Caco-2 (cell line): ENCODE measurements at regions not wholly inside any gene's neighbourhood (a gene's known extent, or its start where the extent isn't known, plus 50 kb on each side); places are given as distances from the start of the nearest gene placed in this dataset.

Experiments used
- BruUV-seq: library from RNA; stranded (reverse); fragments of 400-500 nt; replicated peaks from 2 replicates; lab custom pipeline; 2021; lab: Mats Ljungman, UMichigan
- CTCF ChIA-PET: fragments of 300-600 bp; sonication (Branson Sonifier 250); formaldehyde crosslinking; loops from one replicate; lab custom pipeline; 2022; ENCODE audit warnings: antibody characterized with exemption; lab: Charles Lee
- POLR2A ChIA-PET: fragments of 300-600 bp; sonication (Branson Sonifier 250); formaldehyde crosslinking; loops from one replicate; lab custom pipeline; 2022; ENCODE audit warnings: antibody characterized with exemption; lab: Charles Lee
- DNase-seq, 2 experiments: peaks; one replicate each; pipeline versions ENCODE4 v3.0.0 to v3.0.0-alpha.2; 2020 to 2022
- H3K27me3 ChIP-seq: replicated peaks from 2 replicates; pipeline ENCODE4 v1.6.0; 2011; ENCODE audit warnings: low read length; ENCODE audit not compliant: control insufficient read depth, insufficient read depth
- H3K36me3 ChIP-seq: 2 replicates; pipeline ENCODE4 v1.5.1; 2011; ENCODE audit warnings: low read length; ENCODE audit not compliant: control insufficient read depth, insufficient read depth
- H3K4me1 ChIP-seq: fragments of 250-450 bp; sonication (Bioruptor Pico); 2 replicates; pipeline ENCODE4 v1.5.1; 2020; ENCODE audit warnings: mild to moderate bottlenecking
- H3K4me3 ChIP-seq: 2 replicates; pipeline ENCODE4 v1.5.1; 2011; ENCODE audit warnings: low read depth, mild to moderate bottlenecking, control low read depth, low read length
- H3K9me3 ChIP-seq: fragments of 250-450 bp; sonication (Bioruptor Pico); 2 replicates; pipeline ENCODE4 v1.5.1; 2020; ENCODE audit warnings: mild to moderate bottlenecking, moderate library complexity
- H3K27ac Mint-ChIP-seq: one replicate; pipeline ENCODE4 v1.8.0; 2022; ENCODE audit warnings: mixed read lengths; ENCODE audit not compliant: unreplicated experiment
- H3K27me3 Mint-ChIP-seq: one replicate; pipeline ENCODE4 v1.8.0; 2022; ENCODE audit warnings: mixed read lengths; ENCODE audit not compliant: insufficient read depth, unreplicated experiment
- H3K36me3 Mint-ChIP-seq: one replicate; pipeline ENCODE4 v1.8.0; 2022; ENCODE audit warnings: mild to moderate bottlenecking, mixed read lengths; ENCODE audit not compliant: insufficient read depth, unreplicated experiment
- H3K4me1 Mint-ChIP-seq: one replicate; pipeline ENCODE4 v1.8.0; 2022; ENCODE audit warnings: low read depth, mixed read lengths; ENCODE audit not compliant: unreplicated experiment
- H3K4me3 Mint-ChIP-seq: one replicate; pipeline ENCODE4 v1.8.0; 2022; ENCODE audit warnings: mild to moderate bottlenecking, moderate library complexity, mixed read lengths; ENCODE audit not compliant: unreplicated experiment
- H3K9me3 Mint-ChIP-seq: one replicate; pipeline ENCODE4 v1.8.0; 2022; ENCODE audit warnings: mixed read lengths; ENCODE audit not compliant: unreplicated experiment
- intact Hi-C: fragments of 100-400 bp; cut with micrococcal nuclease; formaldehyde crosslinking; loops from one replicate; pipeline ENCODE4 v1.10.0; 2022; ENCODE audit not compliant: unreplicated experiment
- TF ChIP-seq, protein P1 (sequence below), 2 experiments: fragments of 200-600 bp in 1 of 2; IDR thresholded peaks; 1 replicate in 1 of 2; 2 replicates in 1 of 2; pipeline versions ENCODE4 v1.5.1 to v1.8.0; 2011 to 2022; ENCODE audit warnings: antibody characterized with exemption in 1 of 2, control low read depth in 1 of 2, inconsistent platforms in 1 of 2, low read depth in 1 of 2, low read length in 1 of 2, mild to moderate bottlenecking in 1 of 2, moderate library complexity in 1 of 2; ENCODE audit not compliant: insufficient read depth in 1 of 2, severe bottlenecking in 1 of 2, unreplicated experiment in 1 of 2

DNA sequence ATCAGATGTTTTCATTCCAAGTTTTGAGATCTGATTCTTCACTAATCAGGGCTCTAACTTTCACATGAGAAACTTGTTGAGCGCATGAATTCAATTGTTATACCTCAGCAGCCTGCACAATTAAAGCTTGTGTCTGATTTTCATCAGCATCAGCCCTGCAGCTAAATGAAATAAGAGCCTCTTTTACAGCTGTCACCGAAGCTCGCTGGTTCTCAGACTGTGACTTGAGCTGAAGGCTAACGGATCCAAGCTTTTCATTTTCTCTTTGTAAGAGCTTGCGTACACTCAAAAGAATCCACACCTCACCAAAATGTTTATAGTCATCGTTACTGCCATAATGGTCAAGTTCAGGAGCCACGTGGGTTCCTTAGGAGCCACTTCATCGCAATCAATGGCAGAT is 65.5 kb upstream of the BEGAIN start:
- Mint-ChIP-seq H3K36me3 (peaks cover 5% of the 10 kb centered on the region), H3K27ac (no peak overlapping the region), H3K9me3 (no peaks in the 10 kb centered on the region), H3K4me3 (no peak overlapping the region), H3K27me3 (peaks cover 11% of the 10 kb centered on the region), H3K4me1 (no peaks in the 10 kb centered on the region)
- BruUV-seq, result no TSS peak
- Histone ChIP-seq H3K4me3 (no peak overlapping the region), H3K4me1 (no peaks in the 10 kb centered on the region), H3K36me3 (no peaks in the 10 kb centered on the region), H3K27me3 (no peaks in the 10 kb centered on the region), H3K9me3 (no peaks in the 10 kb centered on the region)
- no peak for DNase-seq
- TF ChIP-seq, protein P1, sequence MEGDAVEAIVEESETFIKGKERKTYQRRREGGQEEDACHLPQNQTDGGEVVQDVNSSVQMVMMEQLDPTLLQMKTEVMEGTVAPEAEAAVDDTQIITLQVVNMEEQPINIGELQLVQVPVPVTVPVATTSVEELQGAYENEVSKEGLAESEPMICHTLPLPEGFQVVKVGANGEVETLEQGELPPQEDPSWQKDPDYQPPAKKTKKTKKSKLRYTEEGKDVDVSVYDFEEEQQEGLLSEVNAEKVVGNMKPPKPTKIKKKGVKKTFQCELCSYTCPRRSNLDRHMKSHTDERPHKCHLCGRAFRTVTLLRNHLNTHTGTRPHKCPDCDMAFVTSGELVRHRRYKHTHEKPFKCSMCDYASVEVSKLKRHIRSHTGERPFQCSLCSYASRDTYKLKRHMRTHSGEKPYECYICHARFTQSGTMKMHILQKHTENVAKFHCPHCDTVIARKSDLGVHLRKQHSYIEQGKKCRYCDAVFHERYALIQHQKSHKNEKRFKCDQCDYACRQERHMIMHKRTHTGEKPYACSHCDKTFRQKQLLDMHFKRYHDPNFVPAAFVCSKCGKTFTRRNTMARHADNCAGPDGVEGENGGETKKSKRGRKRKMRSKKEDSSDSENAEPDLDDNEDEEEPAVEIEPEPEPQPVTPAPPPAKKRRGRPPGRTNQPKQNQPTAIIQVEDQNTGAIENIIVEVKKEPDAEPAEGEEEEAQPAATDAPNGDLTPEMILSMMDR (IDR thresholded peaks at IDR 0.05; ENCODE audit: insufficient read depth in 1 of 2, low read depth in 1 of 2, low read length in 1 of 2, severe bottlenecking in 1 of 2, unreplicated experiment in 1 of 2), result no peak
- ChIA-PET POLR2A (no interaction called here), CTCF (interaction anchor here (1.8 kb wide), 1 partner anchor 213 kb away, joined by 4 read pairs; no protein-coding TSS in a partner anchor)
- intact Hi-C loops, result no loop called here

DNA sequence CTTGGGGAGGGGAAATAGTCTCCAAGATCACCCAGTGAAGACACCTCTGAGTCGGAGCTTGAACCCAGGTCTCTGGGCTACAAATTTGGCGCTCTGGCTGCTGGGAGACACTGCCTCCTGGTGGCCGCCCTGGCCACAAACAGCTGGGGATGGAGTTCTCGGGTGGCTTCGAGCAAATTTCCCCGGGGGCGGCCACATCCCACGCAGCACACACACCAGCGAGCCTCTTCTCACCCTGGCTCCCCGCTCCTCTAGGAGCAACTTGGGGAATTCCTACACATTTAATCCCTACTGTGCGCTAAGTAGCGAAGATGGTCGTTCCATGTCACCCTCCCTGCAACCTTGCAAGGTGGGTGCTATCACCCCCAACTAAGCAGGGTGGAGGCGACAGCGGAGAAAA is 66.2 kb upstream of the BEGAIN start:
- BruUV-seq, result no TSS peak
- intact Hi-C loops, result no loop called here
- peaks cover 5% of the 10 kb centered on the region for H3K36me3 Mint-ChIP-seq
- TF ChIP-seq, protein P1 (IDR thresholded peaks at IDR 0.05; ENCODE audit: insufficient read depth in 1 of 2, low read depth in 1 of 2, low read length in 1 of 2, severe bottlenecking in 1 of 2, unreplicated experiment in 1 of 2), result peak in 1 of 2 experiments; percentile 22
- DNase-seq, result no peak
- H3K9me3 ChIP-seq, result no peaks in the 10 kb centered on the region
- H3K4me3 Mint-ChIP-seq, result no peak overlapping the region
- peaks cover 11% of the 10 kb centered on the region for H3K27me3 Mint-ChIP-seq
- H3K4me3 ChIP-seq, result no peak overlapping the region
- CTCF ChIA-PET, result interaction anchor here (0.8 kb wide), 1 partner anchor 268 kb away, joined by 3 read pairs; no protein-coding TSS in a partner anchor
- H3K4me1 ChIP-seq, result no peaks in the 10 kb centered on the region
- no peaks in the 10 kb centered on the region for H3K4me1 Mint-ChIP-seq
- no peaks in the 10 kb centered on the region for H3K9me3 Mint-ChIP-seq
- no peaks in the 10 kb centered on the region for H3K36me3 ChIP-seq
- POLR2A ChIA-PET, result no interaction called here
- no peak overlapping the region for H3K27ac Mint-ChIP-seq
- H3K27me3 ChIP-seq, result no peaks in the 10 kb centered on the region

DNA sequence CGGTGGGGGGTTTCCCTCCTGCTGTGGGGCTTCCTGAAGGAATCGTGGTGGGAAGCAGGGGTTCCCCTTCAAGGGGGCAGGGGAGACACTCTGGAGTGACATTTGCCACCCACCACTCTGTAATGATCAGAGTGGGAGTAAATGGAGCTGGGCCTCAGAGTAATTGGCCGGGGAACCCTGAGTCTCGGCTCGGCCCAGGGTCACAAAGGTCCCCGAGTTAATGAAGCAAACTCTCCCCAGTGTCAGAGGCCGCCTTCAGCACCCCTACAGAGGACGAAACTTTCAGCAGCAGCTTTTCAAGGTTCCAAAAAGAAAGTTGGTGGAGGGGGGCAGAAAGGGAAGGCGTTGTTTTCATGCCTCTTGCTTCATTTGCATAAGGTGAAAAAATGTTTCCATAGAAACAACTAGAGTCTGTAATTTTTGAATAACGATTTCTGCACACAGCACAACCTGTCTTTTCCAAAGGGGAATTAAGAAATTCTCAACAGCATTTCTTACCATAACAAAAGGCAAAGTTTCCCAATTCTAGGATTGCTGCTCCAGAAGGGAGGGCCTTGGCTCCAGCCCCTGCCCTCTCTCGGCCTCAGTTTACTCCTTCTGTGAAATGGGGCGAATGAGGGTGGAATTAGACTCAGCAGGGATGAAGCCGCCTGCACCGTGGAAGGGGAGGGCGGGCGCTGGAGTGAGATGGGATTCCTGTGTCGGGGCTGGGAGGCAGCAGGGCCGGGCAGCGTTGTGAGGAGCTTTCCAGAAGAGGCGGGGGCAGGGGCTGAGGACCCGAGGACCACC is 67.0 kb upstream of the BEGAIN start:
- no peak for DNase-seq
- no peaks in the 10 kb centered on the region for H3K36me3 ChIP-seq
- Mint-ChIP-seq H3K27me3 (peaks cover 8% of the 10 kb centered on the region), H3K9me3 (no peaks in the 10 kb centered on the region), H3K4me1 (no peaks in the 10 kb centered on the region), H3K27ac (no peak overlapping the region), H3K4me3 (no peak overlapping the region), H3K36me3 (peaks cover 5% of the 10 kb centered on the region)
- H3K27me3 ChIP-seq, result no peaks in the 10 kb centered on the region
- H3K4me1 ChIP-seq, result no peaks in the 10 kb centered on the region
- ChIA-PET POLR2A (no interaction called here), CTCF (no interaction called here)
- intact Hi-C loops, result no loop called here
- TF ChIP-seq, protein P1 (IDR thresholded peaks at IDR 0.05; ENCODE audit: insufficient read depth in 1 of 2, low read depth in 1 of 2, low read length in 1 of 2, severe bottlenecking in 1 of 2, unreplicated experiment in 1 of 2), result no peak
- H3K9me3 ChIP-seq, result no peaks in the 10 kb centered on the region
- BruUV-seq, result no TSS peak
- H3K4me3 ChIP-seq, result no peak overlapping the region
